ENCODE measurements at regions not wholly inside any gene's neighbourhood (a gene's known extent, or its start where the extent isn't known, plus 50 kb on each side); places are given as distances from the start of the nearest gene placed in this dataset.

GRCh38 chr15:59739557-59740186 lies 50.6 kb upstream of the BNIP2 start:
- intact Hi-C loops (cut with DNase I) = no loop called here
- Histone ChIP-seq H3K9me3 (peaks cover 0 to 2% of the 10 kb centered on the region in 2 donors), H3K36me3 (no peaks in the 10 kb centered on the region), H3K4me3 (no peak overlapping the region), H3K27ac (no peak overlapping the region), H3K4me1 (no peaks in the 10 kb centered on the region), H3K27me3 (peaks cover 2 to 19% of the 10 kb centered on the region in 2 donors)
- ATAC-seq (no peak), DNase-seq (no peak)
- no peak for TF ChIP-seq CTCF (IDR thresholded peaks at IDR 0.05)

All from left lung (tissue), 4 donors.